ENCODE measurements at regions not wholly inside any gene's neighbourhood (a gene's known extent, or its start where the extent isn't known, plus 50 kb on each side); places are given as distances from the start of the nearest gene placed in this dataset.

DNA sequence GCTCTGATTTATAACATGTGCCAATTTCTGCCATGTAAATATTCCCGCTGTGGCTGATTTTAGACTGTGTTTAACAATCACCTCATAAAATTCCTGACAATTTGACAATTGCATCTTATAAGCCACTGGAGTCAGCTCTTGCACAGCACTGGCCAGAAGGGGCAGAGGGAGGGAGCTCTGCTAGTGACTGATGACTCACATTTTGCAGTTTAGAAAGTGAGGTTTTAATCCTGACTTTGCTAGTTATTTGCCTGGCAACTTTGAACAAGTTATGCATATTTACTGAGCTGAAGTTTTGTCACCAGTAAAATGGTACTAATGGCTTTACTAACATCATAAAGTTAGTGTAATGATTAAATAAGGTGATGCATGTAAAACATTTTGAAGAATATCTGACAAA is 452.3 kb downstream of the CNTNAP4 start:
- DNase-seq: no peak

DNA sequence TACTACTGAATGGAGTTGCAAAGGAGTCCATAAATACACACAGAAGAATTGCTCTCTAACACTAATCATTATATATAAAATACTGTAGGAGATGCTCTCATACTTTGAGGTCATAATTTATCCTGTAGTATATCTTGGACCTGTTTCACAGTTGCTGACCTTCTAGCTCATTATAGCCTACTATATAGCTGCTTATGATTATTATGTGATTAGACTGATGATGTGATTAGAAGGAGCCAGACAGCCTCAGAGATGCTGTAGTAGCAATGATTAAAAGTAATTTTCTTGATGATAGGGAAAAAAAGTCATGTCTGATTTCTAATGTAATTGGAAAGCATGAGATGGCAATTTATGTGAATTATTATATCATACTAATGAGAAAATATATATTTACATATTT is 455.7 kb downstream of the CNTNAP4 start:
- no peak for DNase-seq

DNA sequence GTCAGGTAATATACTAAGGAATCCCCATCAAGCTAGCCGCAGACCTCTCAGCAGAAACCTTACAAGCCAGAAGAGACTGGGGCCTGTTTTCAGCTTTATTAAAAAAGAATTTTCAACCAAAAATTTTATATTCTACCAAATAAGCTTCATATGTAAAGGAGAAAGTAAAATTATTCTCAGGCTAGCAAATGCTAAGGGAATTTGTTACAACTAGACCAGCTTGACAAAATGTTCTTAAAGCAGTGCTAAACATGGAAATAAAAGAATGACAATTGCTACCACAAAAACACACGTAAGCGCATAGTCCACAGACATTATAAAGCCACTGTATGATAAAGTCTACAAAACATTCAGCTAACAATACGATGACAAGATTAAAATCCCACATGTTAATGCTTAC is 449.4 kb upstream of the MON1B start:
- no peak for DNase-seq

DNA sequence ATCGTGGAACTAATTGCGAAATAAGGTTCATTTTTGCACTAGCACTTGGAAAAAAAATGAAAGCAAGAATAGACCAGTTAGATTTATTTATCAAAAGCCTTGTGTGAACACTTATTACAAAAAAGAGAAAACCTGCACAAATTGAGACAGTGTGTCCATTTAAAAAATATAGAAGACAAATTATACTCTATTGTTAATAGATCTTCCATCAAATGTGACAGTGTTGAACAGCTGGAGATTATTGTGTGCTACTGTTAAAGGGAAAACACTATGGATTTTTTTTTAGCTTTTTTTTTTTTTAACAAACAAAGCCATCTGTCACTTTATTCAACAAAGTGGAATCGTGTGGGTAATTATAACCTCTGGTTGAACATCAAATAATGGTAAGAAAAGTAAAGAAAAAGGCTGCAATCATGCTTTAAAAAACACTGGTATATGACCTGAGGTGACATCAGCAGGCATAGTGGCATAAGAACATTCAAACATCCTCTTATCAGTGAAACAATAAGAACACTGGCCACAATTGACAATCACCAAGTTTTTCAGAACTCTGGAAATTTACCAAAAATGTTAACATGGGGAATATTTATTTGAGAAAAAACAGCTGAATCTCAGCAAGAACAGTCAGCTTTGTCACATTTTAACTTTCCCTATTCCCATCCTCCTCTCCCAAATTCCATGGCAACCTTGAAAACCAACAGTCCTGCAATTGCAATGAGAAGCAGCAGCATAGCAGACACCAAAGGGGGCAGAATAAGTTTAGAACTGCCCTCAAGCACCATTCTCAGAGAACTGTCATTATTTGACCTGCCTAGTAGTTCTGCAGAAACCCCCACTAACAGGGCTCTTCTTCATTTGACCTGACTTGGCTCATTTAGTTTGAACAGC is 442.3 kb upstream of the MON1B start:
- DNase-seq: peak; percentile 68

DNA sequence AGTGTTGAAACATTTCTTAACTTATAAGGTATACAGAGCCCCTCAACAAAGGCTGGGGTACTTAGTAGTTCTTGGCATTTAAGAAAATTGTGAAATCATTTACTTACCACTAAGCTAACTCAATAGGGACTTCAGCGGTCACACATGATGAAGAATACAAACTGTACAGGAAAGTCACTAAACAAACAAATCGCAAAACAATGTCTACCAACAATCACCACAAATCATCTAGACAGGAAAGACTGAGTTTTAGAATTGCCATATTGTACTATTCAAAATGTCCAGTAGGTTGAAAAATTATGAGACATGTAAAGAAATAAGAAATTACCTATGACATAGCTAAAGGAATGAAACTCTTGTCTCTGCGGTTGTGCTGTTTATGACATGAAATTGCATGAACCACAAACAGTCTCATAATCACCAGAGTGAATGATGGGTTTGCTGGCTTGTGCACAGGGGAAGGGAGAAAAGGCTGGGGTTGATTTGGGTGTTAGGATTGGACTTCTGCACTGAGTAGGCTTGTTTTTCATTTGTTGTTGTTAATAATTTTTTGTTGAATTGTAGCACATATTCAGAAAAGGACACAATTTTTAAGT is 441.1 kb upstream of the MON1B start:
- no peak for DNase-seq

DNA sequence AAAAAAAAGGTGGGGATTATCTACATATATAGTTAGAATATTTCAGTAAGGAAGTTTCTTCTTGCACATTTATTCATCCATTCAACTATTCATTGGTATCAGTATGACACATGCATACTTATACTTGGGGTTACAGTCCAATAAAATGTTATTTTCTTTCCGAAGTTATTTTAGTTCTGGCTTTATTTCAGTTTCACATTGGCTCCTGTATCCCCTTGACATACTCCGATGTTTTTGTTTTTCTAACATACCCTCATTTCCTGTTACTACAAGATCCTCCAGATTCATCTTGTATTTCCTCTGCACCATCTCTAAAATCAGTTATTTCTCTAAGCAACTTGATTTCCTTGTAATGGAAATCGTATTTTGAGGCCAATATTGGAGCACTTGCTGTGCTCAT is 435.5 kb upstream of the MON1B start:
- no peak for DNase-seq

DNA sequence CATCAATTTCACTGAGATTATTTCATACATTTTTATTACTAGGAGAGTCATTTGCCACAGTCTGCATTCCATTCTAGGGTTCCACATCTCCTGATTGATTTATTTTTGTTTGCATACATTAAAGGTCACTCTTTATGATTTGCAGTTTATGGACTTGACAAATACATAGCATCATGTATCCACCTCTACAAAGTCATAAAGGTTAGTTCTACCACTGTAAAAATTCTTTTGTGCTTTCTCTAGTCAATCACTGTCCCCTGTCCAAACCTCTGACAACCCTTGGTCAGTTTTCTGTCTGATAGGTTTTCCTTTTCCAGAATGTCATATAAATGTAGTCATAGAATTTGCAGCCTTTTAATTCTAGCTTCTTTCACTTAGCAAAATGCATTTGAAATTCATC is 434.6 kb upstream of the MON1B start:
- DNase-seq: no peak

DNA sequence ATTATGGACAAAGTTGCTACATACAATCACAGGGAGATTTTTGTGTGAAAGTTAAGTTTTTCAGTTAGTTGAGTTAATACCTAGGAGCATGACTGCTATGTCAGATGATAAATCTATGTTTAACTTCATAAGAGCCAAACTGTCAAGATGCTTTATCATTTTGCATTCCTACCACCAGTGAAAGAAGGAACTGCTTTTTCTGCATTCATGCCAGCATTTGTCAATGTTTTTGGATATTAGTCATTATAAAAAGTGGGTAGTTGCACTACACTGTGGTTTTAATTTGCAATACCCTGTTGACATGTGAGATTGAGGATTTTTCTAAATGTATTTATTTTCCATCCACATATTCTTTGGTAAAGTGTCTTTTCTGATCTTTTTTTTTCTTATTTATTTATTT is 434.0 kb upstream of the MON1B start:
- DNase-seq: no peak

DNA sequence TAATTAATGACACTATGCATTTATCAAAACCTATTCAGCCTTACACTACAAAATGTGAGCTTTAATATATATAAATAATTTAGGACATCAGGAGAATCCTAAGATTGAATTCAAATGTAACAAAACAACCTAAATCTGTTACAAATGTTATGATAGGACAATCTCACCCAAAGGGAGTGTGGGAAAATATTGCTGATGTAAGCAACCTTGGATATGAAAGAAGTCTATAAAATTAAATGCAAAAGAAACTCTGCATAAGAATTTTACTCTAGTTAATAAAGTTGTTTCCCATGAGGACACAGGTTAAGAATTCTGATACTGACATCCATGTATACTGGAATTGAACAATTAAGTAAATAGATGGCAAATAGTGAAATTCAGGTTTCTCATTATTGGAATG is 424.5 kb upstream of the MON1B start:
- DNase-seq: no peak

DNA sequence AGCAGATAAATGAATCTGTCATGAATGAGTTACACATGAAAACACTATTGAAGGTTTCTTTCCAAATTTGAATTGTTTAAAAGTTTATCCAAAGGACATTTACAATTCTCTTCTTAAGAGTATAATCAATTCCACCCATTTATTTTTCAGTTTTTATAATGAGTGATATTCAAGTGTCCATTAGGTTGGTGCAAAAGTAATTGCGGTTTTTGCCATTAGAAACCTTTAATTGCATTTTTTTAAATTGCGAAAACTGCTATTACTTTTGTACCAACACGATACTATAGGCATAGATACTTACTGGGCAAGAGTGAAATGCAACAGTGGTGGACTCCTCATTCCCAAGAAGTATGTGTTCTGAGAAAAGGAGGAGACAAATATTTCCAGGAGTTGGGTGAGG is 422.7 kb upstream of the MON1B start:
- no peak for DNase-seq

DNA sequence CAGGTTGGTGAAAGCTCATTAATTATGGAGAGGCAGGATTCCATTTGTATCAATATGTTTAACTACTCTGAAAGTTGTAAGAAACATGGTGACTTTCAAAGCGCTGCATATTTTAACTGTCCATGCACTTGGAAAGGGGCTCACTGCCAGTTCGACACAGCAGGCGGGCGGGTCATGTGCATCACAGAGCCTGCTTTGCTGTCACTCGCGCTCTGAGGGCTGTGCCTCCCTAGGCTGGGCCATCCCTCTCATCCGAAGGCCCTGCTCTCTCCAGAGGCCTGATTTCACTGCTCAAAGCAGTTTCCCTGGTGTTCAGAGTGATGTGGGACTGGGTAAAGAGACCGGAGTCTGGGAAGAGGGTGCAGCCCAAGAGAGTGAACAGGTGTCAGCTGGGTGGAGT is 422.0 kb upstream of the MON1B start:
- DNase-seq: no peak

DNA sequence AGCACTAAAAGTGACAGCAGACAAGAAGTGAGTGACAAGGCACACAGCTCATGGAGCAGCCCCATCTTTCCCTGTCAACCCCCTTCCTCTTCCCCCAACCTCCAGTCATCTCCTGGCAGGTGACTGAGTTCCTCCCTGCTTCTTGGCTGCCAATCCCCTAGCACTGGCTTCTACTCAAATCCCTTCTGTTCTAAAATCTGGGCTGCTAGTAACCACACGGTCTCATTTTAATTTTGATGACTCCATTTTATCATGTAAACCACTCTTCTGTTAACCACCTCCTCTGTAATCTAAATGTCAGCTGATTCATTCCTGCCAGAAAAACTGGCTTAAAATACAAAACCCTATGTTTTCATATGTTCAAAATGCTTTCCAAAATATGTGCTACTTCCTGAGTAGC is 419.8 kb upstream of the MON1B start:
- DNase-seq: no peak

DNA sequence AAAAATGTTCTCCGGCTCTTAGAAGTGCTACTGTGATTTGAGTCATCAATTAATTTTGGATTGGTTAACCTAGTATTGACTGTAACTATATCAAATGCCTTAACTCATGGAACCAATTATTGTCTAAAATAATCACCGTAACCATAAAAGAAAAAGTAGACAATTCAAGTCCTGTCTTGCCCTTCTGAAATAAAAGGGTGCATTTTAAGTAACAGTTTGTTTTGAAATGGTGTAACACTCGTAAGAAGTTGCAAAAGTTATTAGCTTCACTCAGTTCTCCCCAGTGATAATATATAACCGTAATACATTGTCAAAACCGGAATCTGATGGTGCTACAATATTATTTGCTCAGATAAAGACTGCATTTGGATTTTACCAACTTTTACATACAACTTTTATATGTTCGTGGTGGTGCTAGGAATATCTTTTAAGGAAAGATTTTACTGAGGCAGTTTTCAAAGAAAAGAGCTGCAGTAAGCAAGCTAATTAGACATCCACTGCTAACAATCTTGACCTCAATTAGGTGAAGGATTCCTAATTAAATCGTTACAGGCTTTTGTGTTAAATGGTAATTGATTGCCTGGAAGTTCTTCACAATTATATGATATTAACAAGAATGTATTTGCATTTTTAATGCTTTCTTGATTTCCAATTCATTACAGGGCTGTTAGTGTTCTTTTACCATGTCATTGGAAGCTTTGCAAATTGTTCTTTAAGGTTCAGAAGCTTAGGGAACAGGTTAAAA is 413.1 kb upstream of the MON1B start:
- DNase-seq: no peak

DNA sequence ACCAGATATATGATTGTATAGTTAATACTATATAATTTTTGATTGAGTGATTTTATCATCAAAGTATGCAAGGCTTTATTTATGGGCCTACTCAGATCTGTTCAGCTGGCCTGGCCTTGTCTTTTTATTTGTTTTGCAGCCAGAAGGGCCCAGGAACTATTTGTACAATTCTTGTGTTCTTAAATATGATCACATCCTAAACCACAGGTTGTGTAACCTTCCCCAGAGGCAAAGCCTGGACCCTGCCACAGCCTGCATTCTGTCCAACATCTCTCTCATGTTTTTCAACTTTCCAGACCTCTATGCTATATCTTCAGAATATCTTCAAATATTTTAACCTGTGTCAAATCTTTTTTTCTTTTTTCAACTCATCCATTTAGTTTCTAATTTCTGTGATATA is 410.4 kb upstream of the MON1B start:
- DNase-seq: no peak

DNA sequence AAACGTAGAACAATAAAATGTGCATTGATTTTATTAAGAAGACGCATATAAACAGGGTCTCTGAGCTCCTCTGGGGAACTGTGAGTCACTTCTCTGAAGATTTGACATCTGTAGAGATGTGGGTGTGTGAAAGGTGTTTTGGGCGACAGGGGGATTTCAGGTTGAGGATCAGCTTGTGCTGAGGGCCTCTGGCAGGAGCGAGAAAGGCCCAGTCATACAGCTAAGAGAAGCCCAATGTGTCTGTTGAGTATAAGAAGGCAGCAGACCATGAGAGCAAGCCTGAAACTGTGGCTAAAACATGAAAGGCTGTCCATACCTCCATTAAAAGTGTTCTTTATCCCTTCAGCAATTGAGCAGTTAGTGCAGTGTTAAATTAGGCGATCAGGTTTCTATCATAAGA is 406.5 kb upstream of the MON1B start:
- peak; percentile 42 for DNase-seq

DNA sequence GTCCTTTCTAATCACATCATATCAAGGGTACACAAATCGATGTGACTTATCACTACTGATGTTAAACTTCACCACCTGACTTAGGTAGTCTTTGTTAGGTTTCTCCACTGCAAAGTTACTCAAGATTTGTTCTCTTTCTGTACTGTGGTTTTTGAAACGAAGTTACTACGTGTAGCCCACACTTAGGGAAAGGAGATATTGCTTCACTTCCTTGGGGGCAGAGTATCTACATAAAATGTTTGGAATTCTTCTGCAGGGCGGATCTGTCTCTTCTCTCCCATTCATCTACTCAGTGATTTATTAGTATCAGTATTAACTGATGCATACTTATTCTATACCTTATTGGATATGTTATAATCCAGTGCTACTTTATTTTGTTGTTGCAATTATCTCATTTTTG is 403.6 kb upstream of the MON1B start:
- no peak for DNase-seq

DNA sequence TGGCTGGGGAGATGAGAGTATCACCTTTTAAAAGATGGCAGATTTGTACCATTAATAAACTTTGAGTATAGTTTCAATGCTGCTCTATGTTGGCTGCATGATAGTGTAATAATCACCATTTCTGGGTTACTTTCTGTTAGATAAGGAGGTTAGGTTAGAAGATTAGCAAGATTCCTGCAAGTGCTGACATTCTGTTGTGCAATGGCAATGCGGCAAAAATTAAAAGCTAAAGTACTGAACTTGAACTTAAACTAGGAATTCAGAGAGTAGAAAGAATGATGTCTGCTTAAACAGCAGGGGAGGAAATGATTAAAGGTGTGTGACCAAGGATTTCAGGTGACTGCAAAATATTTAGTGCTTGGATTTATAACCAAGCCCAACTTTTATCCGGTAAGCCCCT is 399.8 kb upstream of the MON1B start:
- DNase-seq: no peak

DNA sequence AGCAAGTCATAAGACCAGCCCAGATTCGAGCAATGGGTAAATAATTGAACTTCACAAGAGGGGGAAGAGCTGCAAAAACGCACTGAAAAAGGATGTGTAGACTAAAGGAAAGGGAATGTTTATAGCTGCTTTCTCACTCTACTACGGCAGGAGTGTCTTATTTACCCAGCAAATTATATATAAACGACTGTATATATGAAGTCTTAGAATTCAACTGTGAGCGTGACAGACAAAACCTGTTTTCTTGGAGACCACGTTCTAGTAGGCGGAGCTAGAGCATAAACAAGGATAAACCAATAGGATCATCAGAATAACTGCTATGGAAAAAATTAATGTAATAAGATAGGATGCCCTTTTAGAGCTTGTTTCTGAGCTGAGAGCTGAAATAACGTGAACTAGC is 394.6 kb upstream of the MON1B start:
- no peak for DNase-seq

DNA sequence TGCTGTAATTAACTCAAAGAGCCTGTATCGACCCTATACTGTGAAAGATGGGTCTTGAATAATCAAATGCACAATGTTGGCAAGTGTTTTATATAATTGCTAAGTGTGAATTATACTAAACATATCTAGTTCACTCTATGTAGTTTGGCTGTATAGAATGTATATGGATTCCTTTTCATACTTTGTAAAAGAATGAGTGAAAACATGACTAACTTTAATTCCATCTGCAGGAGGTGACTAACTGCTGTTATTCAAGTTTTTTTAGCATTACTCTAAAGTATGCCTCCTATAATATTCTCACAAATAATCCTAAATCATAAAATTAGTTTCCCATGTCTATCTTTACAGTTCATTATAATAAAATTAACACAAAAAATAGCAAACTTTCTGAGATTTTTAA is 394.0 kb upstream of the MON1B start:
- DNase-seq: no peak

DNA sequence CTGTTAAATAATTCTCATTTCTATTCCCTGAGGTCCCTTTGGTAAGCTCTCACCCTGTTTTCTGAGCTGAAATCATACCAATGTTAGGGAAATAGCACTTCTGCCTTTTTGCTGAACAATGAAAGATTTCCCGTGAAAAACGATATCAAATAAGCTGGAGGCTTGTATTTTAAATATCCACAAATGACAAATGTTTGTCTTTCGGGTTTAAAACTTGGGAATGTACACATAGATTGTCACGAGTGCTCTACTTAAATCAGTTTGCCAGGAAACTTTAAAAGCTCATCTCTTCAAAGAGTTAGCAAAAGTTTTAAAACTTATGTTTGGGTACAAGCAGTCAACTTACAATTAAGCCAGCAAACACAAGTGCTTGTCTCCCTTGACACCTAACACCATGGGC is 393.5 kb upstream of the MON1B start:
- DNase-seq: no peak

DNA sequence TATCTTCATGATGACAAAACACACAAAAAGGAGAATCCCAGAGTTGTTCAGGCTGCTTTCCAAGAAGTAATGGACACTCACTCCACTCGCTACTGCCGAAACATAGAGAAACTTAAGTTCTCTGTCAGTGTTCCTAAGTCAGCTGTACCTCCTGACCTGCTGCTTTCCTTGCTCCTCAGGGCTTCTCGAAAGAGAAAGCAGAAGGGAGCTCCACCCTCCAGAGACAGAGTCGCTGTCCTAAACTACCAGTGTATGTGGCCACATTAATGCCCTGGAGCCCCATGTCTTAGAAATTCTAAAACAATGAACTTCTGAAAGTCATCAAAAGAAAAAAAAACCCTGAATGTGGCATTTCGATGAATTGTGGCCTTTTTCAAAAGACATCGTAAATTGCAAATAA is 390.8 kb upstream of the MON1B start:
- DNase-seq: no peak

DNA sequence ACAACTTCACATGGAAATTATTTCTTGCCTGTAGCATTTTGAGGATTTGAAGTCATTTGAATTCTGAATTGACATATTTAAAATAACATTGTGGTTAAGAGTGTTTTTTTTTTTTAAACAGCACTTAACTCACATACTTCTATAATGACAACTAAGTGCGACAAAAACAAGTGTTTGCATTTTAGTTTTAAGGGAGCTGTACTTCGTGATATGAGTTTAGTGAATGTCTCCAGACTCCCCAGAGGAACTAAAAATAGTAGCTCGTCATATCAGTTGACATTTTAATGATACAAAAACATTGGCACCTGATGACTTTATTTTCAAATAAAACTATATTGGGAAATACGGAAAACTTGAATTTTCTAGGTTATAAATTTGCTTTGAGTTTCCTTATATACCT is 389.6 kb upstream of the MON1B start:
- DNase-seq: no peak

DNA sequence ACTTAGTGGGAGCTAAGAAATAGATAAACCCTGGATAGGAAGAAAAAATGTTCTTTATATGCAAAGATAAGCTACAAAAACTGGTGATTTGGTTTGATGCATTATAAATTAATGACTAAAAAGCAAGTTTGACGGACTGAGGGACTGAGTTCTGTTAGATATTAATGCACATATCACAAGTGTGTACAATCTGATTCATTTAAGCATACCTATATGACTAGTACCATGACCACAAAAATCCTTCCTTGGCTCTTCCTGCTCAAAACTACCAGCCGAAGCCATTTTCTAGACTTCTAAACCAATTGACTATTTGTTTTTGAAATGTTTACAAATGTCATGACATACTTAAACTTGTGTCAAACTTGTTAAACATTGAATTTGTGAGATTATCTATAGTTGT is 374.5 kb upstream of the MON1B start:
- DNase-seq: no peak

DNA sequence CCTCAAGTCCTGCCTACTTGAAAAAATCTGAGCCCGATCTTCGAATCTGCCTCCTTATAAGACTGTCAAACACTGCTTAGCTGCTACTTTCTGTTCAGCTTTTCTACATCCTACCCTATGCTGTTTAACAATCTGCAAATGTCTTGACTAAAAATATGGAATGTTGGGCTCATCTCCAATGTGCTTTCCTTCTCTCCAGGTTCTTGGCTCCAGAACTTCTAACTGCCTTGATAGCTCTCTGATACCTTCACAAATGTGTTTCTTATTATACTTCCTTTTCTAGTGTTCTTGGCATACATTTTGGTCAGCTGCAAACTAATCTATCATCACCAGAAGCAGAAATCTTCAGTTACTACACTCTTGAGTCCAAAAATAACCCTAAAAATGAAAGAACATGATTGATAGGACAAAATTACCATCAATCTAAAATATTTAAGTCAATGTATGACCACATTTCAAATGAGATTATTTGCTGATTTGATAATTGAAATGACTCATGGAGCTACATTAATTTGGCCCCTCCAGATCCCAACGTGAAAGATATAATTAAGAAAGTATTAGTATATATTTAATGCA is 372.3 kb upstream of the MON1B start:
- no peak for DNase-seq
